GM23338 (cell line): ENCODE measurements at regions not wholly inside any gene's neighbourhood (a gene's known extent, or its start where the extent isn't known, plus 50 kb on each side); places are given as distances from the start of the nearest gene placed in this dataset.

ENCODE experiments used
- CREB1 ChIP-seq: fragments of 250-450 bp; sonication (Bioruptor Pico); IDR thresholded peaks from 2 replicates; pipeline ENCODE4 v1.5.0; 2020; ENCODE audit warnings: low read depth, mild to moderate bottlenecking, moderate library complexity
- CTCF ChIP-seq, 2 experiments: fragments of 200-600 bp in 1 of 2; sonication (generic) in 1 of 2; conservative IDR thresholded peaks; 2 replicates each; pipeline versions ENCODE4 v1.5.1 to v1.6.1; 2016 to 2017; ENCODE audit warnings: antibody characterized with exemption in 2 of 2, low read depth in 2 of 2, mild to moderate bottlenecking in 2 of 2, moderate library complexity in 1 of 2
- ETS1 ChIP-seq: IDR thresholded peaks from 2 replicates; pipeline ENCODE4 v1.6.1; 2016; ENCODE audit warnings: antibody characterized with exemption
- EZH2 ChIP-seq: fragments of 200-600 bp; sonication (generic); IDR thresholded peaks from one replicate; pipeline ENCODE4 v1.8.0; 2017; ENCODE audit warnings: antibody characterized with exemption, mild to moderate bottlenecking, low read depth; ENCODE audit not compliant: unreplicated experiment
- EZH2phosphoT487 ChIP-seq: fragments of 200-600 bp; sonication (generic); IDR thresholded peaks from one replicate; pipeline ENCODE4 v1.8.1; 2018; ENCODE audit warnings: antibody characterized with exemption; ENCODE audit not compliant: unreplicated experiment
- JUNB ChIP-seq: IDR thresholded peaks from one replicate; pipeline ENCODE4 v1.6.1; 2016; ENCODE audit warnings: antibody characterized with exemption; ENCODE audit not compliant: unreplicated experiment
- NANOG ChIP-seq: IDR thresholded peaks from 2 replicates; pipeline ENCODE4 v1.6.1; 2016; ENCODE audit warnings: antibody characterized with exemption, borderline replicate concordance
- POLR2AphosphoS5 ChIP-seq: IDR thresholded peaks from 2 replicates; pipeline ENCODE4 v1.6.1; 2016; ENCODE audit warnings: antibody characterized with exemption, low read depth
- REST ChIP-seq: IDR thresholded peaks from one replicate; pipeline ENCODE4 v1.6.1; 2018; ENCODE audit warnings: antibody characterized with exemption; ENCODE audit not compliant: unreplicated experiment
- ZNF331 ChIP-seq: fragments of 250-450 bp; sonication (Bioruptor Pico); IDR thresholded peaks from 2 replicates; pipeline ENCODE4 v1.5.0; 2020; ENCODE audit warnings: low read depth, mild to moderate bottlenecking, moderate library complexity
- ZNF462 ChIP-seq: fragments of 250-450 bp; sonication (Bioruptor Pico); IDR thresholded peaks from 2 replicates; pipeline ENCODE4 v1.5.0; 2020; ENCODE audit warnings: mild to moderate bottlenecking, moderate library complexity

- no peak for TF ChIP-seq CTCF (conservative IDR thresholded peaks at IDR 0.05; ENCODE audit: low read depth in 2 of 2)
- no peak for TF ChIP-seq POLR2AphosphoS5
- no peak for TF ChIP-seq JUNB
- no peak for TF ChIP-seq CREB1 (CRISPR knock-in tag)
- no peak for TF ChIP-seq ZNF462
- TF ChIP-seq EZH2, result no peak
- no peak for TF ChIP-seq EZH2phosphoT487
- TF ChIP-seq ETS1, result no peak
- TF ChIP-seq REST, result no peak
- no peak for TF ChIP-seq ZNF331 (CRISPR knock-in tag)
- TF ChIP-seq NANOG, result no peak
Measured at GRCh38 chr18:56542476-56542875, 95.9 kb downstream of the TXNL1 start.
